Suprapubic skin (tissue), 3 donors: ENCODE measurements at regions not wholly inside any gene's neighbourhood (a gene's known extent, or its start where the extent isn't known, plus 50 kb on each side); places are given as distances from the start of the nearest gene placed in this dataset.

Experiments used
- CTCF ChIP-seq, 2 donors: fragments of 200-600 bp in 1 of 2; fragments of 450-650 bp in 1 of 2; sonication (generic) in 1 of 2; IDR thresholded peaks; one replicate each; pipeline ENCODE4 v1.5.1; 2016 to 2019; ENCODE audit warnings: antibody characterized with exemption in 2 of 2, mild to moderate bottlenecking in 1 of 2, moderate library complexity in 1 of 2
- POLR2A ChIP-seq, 2 donors: fragments of 450-650 bp; IDR thresholded peaks; one replicate each; pipeline ENCODE4 v1.6.1; 2017; ENCODE audit warnings: antibody characterized with exemption in 2 of 2, mild to moderate bottlenecking in 2 of 2, moderate library complexity in 2 of 2

- TF ChIP-seq CTCF (IDR thresholded peaks at IDR 0.05) (no peak), POLR2A (IDR thresholded peaks at IDR 0.05) (no peak)
Measured at GRCh38 chr7:25787336-25787735, 364.7 kb upstream of the NFE2L3 start.
